GM23248 (cell line): ENCODE measurements at regions not wholly inside any gene's neighbourhood (a gene's known extent, or its start where the extent isn't known, plus 50 kb on each side); places are given as distances from the start of the nearest gene placed in this dataset.

Experiments used
- DNase-seq: peaks from one replicate; pipeline ENCODE4 v3.0.0-alpha.2; 2015
- H2AFZ ChIP-seq: fragments of 200-600 bp; sonication (generic); 2 replicates; pipeline ENCODE4 v1.6.1; 2016; ENCODE audit warnings: antibody characterized with exemption
- H3F3A ChIP-seq: fragments of 200-600 bp; sonication (generic); 2 replicates; pipeline ENCODE4 v1.6.1; 2016; ENCODE audit warnings: mild to moderate bottlenecking, antibody characterized with exemption, mixed run types; ENCODE audit not compliant: insufficient read depth
- H3K27ac ChIP-seq: fragments of 200-600 bp; sonication (generic); 2 replicates; pipeline ENCODE4 v1.5.1; 2016; ENCODE audit warnings: mild to moderate bottlenecking
- H3K27me3 ChIP-seq: fragments of 200-600 bp; sonication (generic); replicated peaks from 2 replicates; pipeline ENCODE4 v1.6.1; 2016; ENCODE audit warnings: mild to moderate bottlenecking; ENCODE audit not compliant: insufficient read depth
- H3K36me3 ChIP-seq: fragments of 200-600 bp; sonication (generic); 2 replicates; pipeline ENCODE4 v1.6.1; 2016; ENCODE audit warnings: low read depth, mild to moderate bottlenecking
- H3K4me1 ChIP-seq: fragments of 200-600 bp; sonication (generic); 2 replicates; pipeline ENCODE4 v1.6.1; 2016; ENCODE audit warnings: mild to moderate bottlenecking; ENCODE audit not compliant: insufficient read depth
- H3K4me2 ChIP-seq: fragments of 200-600 bp; sonication (generic); one replicate; pipeline ENCODE4 v1.6.1; 2016; ENCODE audit warnings: mild to moderate bottlenecking; ENCODE audit not compliant: unreplicated experiment
- H3K4me3 ChIP-seq: fragments of 200-600 bp; sonication (generic); 2 replicates; pipeline ENCODE4 v1.5.1; 2016; ENCODE audit warnings: mild to moderate bottlenecking
- H3K79me2 ChIP-seq: fragments of 200-600 bp; sonication (generic); 2 replicates; pipeline ENCODE4 v1.6.1; 2016; ENCODE audit warnings: mild to moderate bottlenecking; ENCODE audit not compliant: insufficient read depth
- H3K9ac ChIP-seq: fragments of 200-600 bp; sonication (generic); 2 replicates; pipeline ENCODE4 v1.6.1; 2016; ENCODE audit warnings: mild to moderate bottlenecking
- H3K9me2 ChIP-seq: fragments of 200-600 bp; sonication (generic); 2 replicates; pipeline ENCODE4 v1.6.1; 2016; ENCODE audit warnings: mixed run types, mild to moderate bottlenecking, moderate library complexity; ENCODE audit not compliant: insufficient read depth
- H3K9me3 ChIP-seq: fragments of 200-600 bp; sonication (generic); one replicate; pipeline ENCODE4 v1.6.1; 2017; ENCODE audit warnings: low read depth
- H4K20me1 ChIP-seq: fragments of 200-600 bp; sonication (generic); 2 replicates; pipeline ENCODE4 v1.6.0; 2016; ENCODE audit not compliant: insufficient read depth
- EZH2 ChIP-seq: fragments of 200-600 bp; sonication (generic); IDR thresholded peaks from 2 replicates; pipeline ENCODE4 v1.6.1; 2018; ENCODE audit warnings: antibody characterized with exemption, mild to moderate bottlenecking; ENCODE audit not compliant: insufficient read depth, poor library complexity, severe bottlenecking
- EZH2phosphoT487 ChIP-seq: fragments of 200-600 bp; sonication (generic); IDR thresholded peaks from 2 replicates; pipeline ENCODE4 v1.6.1; 2018; ENCODE audit warnings: antibody characterized with exemption, moderate library complexity, mild to moderate bottlenecking, low read depth; ENCODE audit not compliant: insufficient read depth
- WGBS, 2 experiments: methylation state at CpG; one replicate each; pipeline ENCODE4 v1.1.6; 2015 to 2017; ENCODE audit warnings: low lambda C conversion rate in 2 of 2, low coverage in 1 of 2; ENCODE audit errors: missing lambda C conversion rate in 2 of 2; 5-methylcytosine and 5-hydroxymethylcytosine counted together
- in situ Hi-C: fragments of 300-500 bp; cut with MboI; formaldehyde crosslinking; loops from 2 replicates; pipeline ENCODE4 v1.15.0; 2020

DNA sequence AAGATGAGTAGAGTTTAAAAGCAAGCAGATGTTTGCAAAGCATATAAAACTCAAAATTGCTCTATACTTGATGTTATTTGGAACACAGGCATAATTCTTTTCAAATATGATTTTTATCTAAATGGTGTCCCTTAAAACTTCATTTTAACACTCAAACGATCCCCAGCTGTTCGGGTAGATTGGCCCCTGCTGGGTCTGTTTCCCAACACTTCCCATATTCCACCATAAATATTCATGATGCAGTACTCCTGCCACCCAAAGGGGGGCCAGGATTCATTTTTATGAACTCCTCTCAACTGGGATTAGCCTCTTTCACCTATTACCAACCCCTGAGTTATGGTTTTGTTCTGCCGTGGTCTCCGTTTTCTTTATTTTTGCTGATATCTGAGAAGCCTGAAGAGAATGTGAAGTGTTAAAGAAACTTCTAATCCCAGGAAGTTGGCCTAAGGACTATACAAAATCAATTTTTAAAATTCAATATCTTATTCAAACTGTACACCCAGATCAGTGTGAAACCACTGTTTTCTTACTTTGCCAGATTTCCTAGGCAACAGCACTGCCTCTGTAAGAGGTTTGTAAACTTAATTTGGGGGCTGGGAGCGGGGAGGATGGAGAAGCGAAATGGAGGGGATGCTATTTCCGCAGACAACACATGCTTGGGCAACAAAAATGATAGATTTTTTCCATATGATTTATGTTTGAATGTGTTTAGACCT is 384.1 kb downstream of the DMRT2 start:
- no peaks in the 10 kb centered on the region for H3F3A ChIP-seq
- peak; percentile 24 for DNase-seq
- no peaks in the 10 kb centered on the region for H3K4me1 ChIP-seq
- TF ChIP-seq EZH2 (no peak), EZH2phosphoT487 (no peak)
- no peak overlapping the region for H3K27ac ChIP-seq
- no peaks in the 10 kb centered on the region for H3K9me2 ChIP-seq
- H3K79me2 ChIP-seq, result no peaks in the 10 kb centered on the region
- no peak overlapping the region for H2AFZ ChIP-seq
- H3K36me3 ChIP-seq, result no peaks in the 10 kb centered on the region
- H3K4me3 ChIP-seq, result no peak overlapping the region
- 47% methylated on average over 7 of the region's 7 CpGs for WGBS, 2 experiments
- H3K4me2 ChIP-seq, result no peak overlapping the region
- H3K9me3 ChIP-seq, result no peaks in the 10 kb centered on the region
- no peaks in the 10 kb centered on the region for H4K20me1 ChIP-seq
- H3K27me3 ChIP-seq, result no peaks in the 10 kb centered on the region; the same call in 1 of the 2 replicates
- in situ Hi-C loops, result no loop called here
- H3K9ac ChIP-seq, result no peak overlapping the region

DNA sequence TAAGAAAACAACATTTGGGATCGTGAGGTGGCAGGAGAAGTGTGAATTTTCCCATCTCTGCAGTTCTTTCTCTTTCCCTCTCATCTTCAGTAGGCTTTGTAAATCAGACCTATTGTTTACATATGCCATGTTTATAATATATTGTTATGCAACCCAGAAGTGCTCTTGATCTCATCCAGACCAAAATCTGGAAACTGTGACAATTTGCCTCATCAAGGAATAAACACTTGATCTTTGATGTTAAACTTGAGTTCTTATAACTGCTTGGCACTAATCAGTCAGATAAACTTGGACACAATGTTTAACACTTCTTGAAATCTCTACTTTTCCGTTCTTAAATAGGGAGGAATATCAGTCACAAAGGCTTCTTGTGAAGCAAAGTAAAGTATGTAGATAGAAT is 384.7 kb downstream of the DMRT2 start:
- 43 to 45% methylated on average over 2 of the region's 2 CpGs for WGBS, 2 experiments
- H3K36me3 ChIP-seq, result no peaks in the 10 kb centered on the region
- TF ChIP-seq EZH2 (no peak), EZH2phosphoT487 (no peak)
- no peaks in the 10 kb centered on the region for H4K20me1 ChIP-seq
- no peaks in the 10 kb centered on the region for H3F3A ChIP-seq
- H3K4me1 ChIP-seq, result no peaks in the 10 kb centered on the region
- H3K9me3 ChIP-seq, result no peaks in the 10 kb centered on the region
- no peaks in the 10 kb centered on the region; the same call in 1 of the 2 replicates for H3K27me3 ChIP-seq
- no peak overlapping the region for H2AFZ ChIP-seq
- H3K79me2 ChIP-seq, result no peaks in the 10 kb centered on the region
- H3K9me2 ChIP-seq, result no peaks in the 10 kb centered on the region
- H3K9ac ChIP-seq, result no peak overlapping the region
- in situ Hi-C loops, result no loop called here
- DNase-seq, result no peak
- no peak overlapping the region for H3K4me3 ChIP-seq
- H3K4me2 ChIP-seq, result no peak overlapping the region
- no peak overlapping the region for H3K27ac ChIP-seq

DNA sequence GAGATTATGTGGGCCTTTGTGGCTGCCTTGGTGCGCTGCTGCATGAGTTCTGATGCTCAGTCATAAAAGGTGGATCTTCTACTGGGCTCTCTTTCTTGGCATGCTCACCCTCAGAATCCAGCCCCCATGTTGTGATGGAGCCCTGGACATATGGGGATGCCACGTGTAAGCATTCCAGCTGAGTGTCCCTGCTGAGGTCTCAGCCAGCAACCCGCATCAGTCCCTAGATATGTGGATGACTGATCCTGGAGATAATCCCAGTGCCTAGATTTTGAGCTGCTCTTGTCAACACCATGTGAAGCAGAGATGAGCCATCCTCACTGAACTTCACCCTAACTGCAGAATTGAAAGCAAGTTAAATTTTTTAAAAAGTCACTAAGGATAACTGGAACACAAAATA is 390.1 kb downstream of the DMRT2 start:
- no peak overlapping the region for H2AFZ ChIP-seq
- no peaks in the 10 kb centered on the region for H3K79me2 ChIP-seq
- no peaks in the 10 kb centered on the region for H3K4me1 ChIP-seq
- in situ Hi-C loops, result no loop called here
- whole genome bisulfite sequencing, 2 experiments, result 38 to 46% methylated on average over 3 of the region's 3 CpGs
- no peak for DNase-seq
- no peaks in the 10 kb centered on the region for H3K9me2 ChIP-seq
- H3K4me3 ChIP-seq, result no peak overlapping the region
- no peak overlapping the region for H3K27ac ChIP-seq
- H3K27me3 ChIP-seq, result 0 out of 2 replicates have a peak, but pooled peaks cover 3% of the 10 kb centered on the region
- H3F3A ChIP-seq, result no peaks in the 10 kb centered on the region
- no peak overlapping the region for H3K9ac ChIP-seq
- no peaks in the 10 kb centered on the region for H4K20me1 ChIP-seq
- no peaks in the 10 kb centered on the region for H3K36me3 ChIP-seq
- TF ChIP-seq EZH2, result no peak
- TF ChIP-seq EZH2phosphoT487, result no peak
- H3K4me2 ChIP-seq, result no peak overlapping the region
- H3K9me3 ChIP-seq, result no peaks in the 10 kb centered on the region

DNA sequence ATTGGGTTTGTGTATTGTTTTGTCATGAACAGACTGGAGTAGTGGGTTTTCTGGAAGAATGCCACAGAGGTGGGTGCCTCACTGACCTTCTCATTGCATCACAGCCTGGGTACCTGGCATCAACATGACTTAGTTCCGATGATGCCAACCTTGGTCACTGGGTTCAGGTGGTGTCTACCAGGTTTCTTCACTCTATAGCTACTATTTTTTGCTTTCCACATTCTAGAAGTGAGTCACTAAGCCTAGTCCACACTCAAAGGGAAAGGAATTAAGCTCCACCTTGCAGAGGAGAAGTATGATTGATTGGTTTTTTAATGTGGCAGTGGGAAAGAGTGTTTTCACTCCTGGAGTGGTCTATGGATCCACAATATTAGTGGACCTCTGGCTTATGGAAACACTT is 391.9 kb downstream of the DMRT2 start:
- H3K9me2 ChIP-seq, result no peaks in the 10 kb centered on the region
- H3K4me3 ChIP-seq, result no peak overlapping the region
- H3K79me2 ChIP-seq, result no peaks in the 10 kb centered on the region
- no peak overlapping the region for H3K27ac ChIP-seq
- no peak overlapping the region for H3K4me2 ChIP-seq
- 0 out of 2 replicates have a peak, but pooled peaks cover 3% of the 10 kb centered on the region for H3K27me3 ChIP-seq
- whole genome bisulfite sequencing, 2 experiments, result 76 to 81% methylated on average over 1 of the region's 1 CpG
- H3K36me3 ChIP-seq, result no peaks in the 10 kb centered on the region
- H3K9ac ChIP-seq, result no peak overlapping the region
- H3K4me1 ChIP-seq, result no peaks in the 10 kb centered on the region
- H3F3A ChIP-seq, result no peaks in the 10 kb centered on the region
- no peak for DNase-seq
- no peaks in the 10 kb centered on the region for H4K20me1 ChIP-seq
- no peak for TF ChIP-seq EZH2phosphoT487
- no peak for TF ChIP-seq EZH2
- no peak overlapping the region for H2AFZ ChIP-seq
- H3K9me3 ChIP-seq, result no peaks in the 10 kb centered on the region
- in situ Hi-C loops, result no loop called here
